ENCODE measurements at regions not wholly inside any gene's neighbourhood (a gene's known extent, or its start where the extent isn't known, plus 50 kb on each side); places are given as distances from the start of the nearest gene placed in this dataset.

GRCh38 chr4:53866055-53866454 is 198.3 kb downstream of the CHIC2 start:
- Mint-ChIP-seq H3K27me3 (ENCODE audit: low read depth in 3 of 3) (peaks cover 0 to 2% (median 0%) of the 10 kb centered on the region in 3 donors), H3K36me3 (no peaks in the 10 kb centered on the region), H3K9me3 (peaks cover 0 to 5% (median 0%) of the 10 kb centered on the region in 7 donors), H3K27ac (no peak overlapping the region), H3K4me3 (no peak overlapping the region), H3K4me1 (no peaks in the 10 kb centered on the region)
- Histone ChIP-seq H3K79me2 (ENCODE audit: insufficient read depth, low read length) (no peaks in the 10 kb centered on the region), H3K9ac (ENCODE audit: insufficient read depth, low read length, poor library complexity, severe bottlenecking) (no peak overlapping the region), H3K4me2 (replicated peaks; ENCODE audit: extremely low read depth, low read length, poor library complexity, severe bottlenecking) (no peak overlapping the region), H3K27me3 (ENCODE audit: control insufficient read depth in 2 of 2, insufficient read depth in 2 of 2, low read length in 2 of 2) (no peaks in the 10 kb centered on the region), H2AFZ (ENCODE audit: insufficient read depth, low read depth, low read length, poor library complexity, severe bottlenecking) (no peak overlapping the region), H3K27ac (ENCODE audit: low read depth in 1 of 2, low read length in 2 of 2) (no peak overlapping the region), H3K4me1 (ENCODE audit: control insufficient read depth in 1 of 2, insufficient read depth in 2 of 2, low read length in 2 of 2) (no peaks in the 10 kb centered on the region), H3K9me3 (replicated peaks in 1 of 2; ENCODE audit: control insufficient read depth in 1 of 2, insufficient read depth in 1 of 2, low read length in 2 of 2) (no peaks in the 10 kb centered on the region), H4K20me1 (ENCODE audit: insufficient read depth, low read length) (no peaks in the 10 kb centered on the region), H3K36me3 (replicated peaks in 1 of 2; ENCODE audit: control insufficient read depth in 1 of 2, insufficient read depth in 2 of 2, low read length in 2 of 2) (no peaks in the 10 kb centered on the region), H3K4me3 (replicated peaks in 1 of 3; ENCODE audit: low read depth in 2 of 3, low read length in 3 of 3) (no peak overlapping the region)
- 100% methylated on average over 5 of the region's 8 CpGs for WGBS (ENCODE audit: insufficient coverage)
- intact Hi-C loops (cut with micrococcal nuclease): no loop called here
- DNase-seq: no peak
- no peak for TF ChIP-seq CTCF (IDR thresholded peaks at IDR 0.05)

DNA sequence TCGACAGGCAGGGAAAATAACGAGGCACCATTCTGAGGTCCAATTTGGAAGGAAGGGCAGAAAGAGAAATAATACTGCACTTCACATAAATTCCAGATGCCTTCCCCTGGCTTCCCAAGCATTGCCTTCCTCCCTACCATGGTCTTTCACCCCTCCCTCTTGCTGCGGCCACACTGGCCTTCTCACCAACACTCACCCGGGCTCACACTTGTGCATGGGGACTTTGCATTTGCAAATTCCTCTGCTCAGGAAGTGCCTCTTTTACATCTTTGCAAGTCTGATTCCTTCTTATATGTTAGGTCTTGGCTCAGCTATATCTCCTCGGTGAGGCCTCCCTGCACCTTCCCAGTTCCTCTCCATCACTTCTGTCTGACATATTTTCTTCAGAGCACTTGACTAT is 199.4 kb downstream of the CHIC2 start:
- no peak for TF ChIP-seq CTCF (IDR thresholded peaks at IDR 0.05)
- Histone ChIP-seq H3K27me3 (ENCODE audit: control insufficient read depth in 2 of 2, insufficient read depth in 2 of 2, low read length in 2 of 2) (no peaks in the 10 kb centered on the region), H3K36me3 (replicated peaks in 1 of 2; ENCODE audit: control insufficient read depth in 1 of 2, insufficient read depth in 2 of 2, low read length in 2 of 2) (no peaks in the 10 kb centered on the region), H3K9me3 (replicated peaks in 1 of 2; ENCODE audit: control insufficient read depth in 1 of 2, insufficient read depth in 1 of 2, low read length in 2 of 2) (no peaks in the 10 kb centered on the region), H3K4me2 (replicated peaks; ENCODE audit: extremely low read depth, low read length, poor library complexity, severe bottlenecking) (no peak overlapping the region), H3K4me3 (replicated peaks in 1 of 3; ENCODE audit: low read depth in 2 of 3, low read length in 3 of 3) (no peak overlapping the region), H3K4me1 (ENCODE audit: control insufficient read depth in 1 of 2, insufficient read depth in 2 of 2, low read length in 2 of 2) (no peaks in the 10 kb centered on the region), H4K20me1 (ENCODE audit: insufficient read depth, low read length) (no peaks in the 10 kb centered on the region), H3K9ac (ENCODE audit: insufficient read depth, low read length, poor library complexity, severe bottlenecking) (no peak overlapping the region), H3K79me2 (ENCODE audit: insufficient read depth, low read length) (no peaks in the 10 kb centered on the region), H3K27ac (ENCODE audit: low read depth in 1 of 2, low read length in 2 of 2) (no peak overlapping the region), H2AFZ (ENCODE audit: insufficient read depth, low read depth, low read length, poor library complexity, severe bottlenecking) (no peak overlapping the region)
- Mint-ChIP-seq H3K27ac (no peak overlapping the region), H3K9me3 (peaks cover 0 to 5% (median 2%) of the 10 kb centered on the region in 7 donors), H3K27me3 (ENCODE audit: low read depth in 3 of 3) (peaks cover 0 to under 1% (median 0%) of the 10 kb centered on the region in 3 donors), H3K4me3 (no peak overlapping the region), H3K4me1 (no peaks in the 10 kb centered on the region), H3K36me3 (no peaks in the 10 kb centered on the region)
- intact Hi-C loops (cut with micrococcal nuclease): no loop called here
- no peak for DNase-seq
- 90% methylated on average over 5 of the region's 5 CpGs for WGBS (ENCODE audit: insufficient coverage)

All from CD14-positive monocyte (primary cell).